Rectal smooth muscle tissue (tissue), 1 donor: ENCODE measurements at regions not wholly inside any gene's neighbourhood (a gene's known extent, or its start where the extent isn't known, plus 50 kb on each side); places are given as distances from the start of the nearest gene placed in this dataset.

ENCODE experiments used
- H3K27ac ChIP-seq: one replicate; pipeline ENCODE4 v1.7.0; 2013; ENCODE audit warnings: low read depth, low read length, inconsistent platforms
- H3K27me3 ChIP-seq: one replicate; pipeline ENCODE4 v1.7.0; 2013; ENCODE audit warnings: low read length; ENCODE audit not compliant: control insufficient read depth, insufficient read depth
- H3K36me3 ChIP-seq: one replicate; pipeline ENCODE4 v1.7.0; 2013; ENCODE audit warnings: low read length; ENCODE audit not compliant: control insufficient read depth, insufficient read depth
- H3K4me1 ChIP-seq: one replicate; pipeline ENCODE4 v1.7.0; 2013; ENCODE audit warnings: low read length; ENCODE audit not compliant: control insufficient read depth, insufficient read depth
- H3K4me3 ChIP-seq: one replicate; pipeline ENCODE4 v1.7.0; 2013; ENCODE audit warnings: low read length
- H3K9ac ChIP-seq: one replicate; pipeline ENCODE4 v1.7.0; 2013; ENCODE audit warnings: low read length

GRCh38 chr6:122072014-122072647 lies 327.3 kb upstream of the HSF2 start:
- Histone ChIP-seq H3K9ac (no peak overlapping the region), H3K4me3 (no peak overlapping the region), H3K27ac (no peak overlapping the region), H3K4me1 (no peaks in the 10 kb centered on the region), H3K36me3 (no peaks in the 10 kb centered on the region), H3K27me3 (no peaks in the 10 kb centered on the region)

GRCh38 chr6:122075084-122075838 lies 324.2 kb upstream of the HSF2 start:
- H3K27me3 ChIP-seq = no peaks in the 10 kb centered on the region
- no peaks in the 10 kb centered on the region for H3K4me1 ChIP-seq
- H3K4me3 ChIP-seq = no peak overlapping the region
- no peaks in the 10 kb centered on the region for H3K36me3 ChIP-seq
- H3K9ac ChIP-seq = no peak overlapping the region
- no peak overlapping the region for H3K27ac ChIP-seq

- no peaks in the 10 kb centered on the region for H3K4me1 ChIP-seq
- no peak overlapping the region for H3K9ac ChIP-seq
- no peaks in the 10 kb centered on the region for H3K27me3 ChIP-seq
- H3K27ac ChIP-seq = no peak overlapping the region
- no peak overlapping the region for H3K4me3 ChIP-seq
- no peaks in the 10 kb centered on the region for H3K36me3 ChIP-seq
These were observed 323.5 kb upstream of the HSF2 start for GRCh38 chr6:122075917-122076316.

GRCh38 chr6:122077603-122078002 lies 321.8 kb upstream of the HSF2 start:
- Histone ChIP-seq H3K36me3 (no peaks in the 10 kb centered on the region), H3K9ac (no peak overlapping the region), H3K4me1 (no peaks in the 10 kb centered on the region), H3K27ac (no peak overlapping the region), H3K4me3 (no peak overlapping the region), H3K27me3 (no peaks in the 10 kb centered on the region)

GRCh38 chr6:122078481-122078880 lies 321.0 kb upstream of the HSF2 start:
- no peaks in the 10 kb centered on the region for H3K27me3 ChIP-seq
- no peak overlapping the region for H3K27ac ChIP-seq
- no peaks in the 10 kb centered on the region for H3K36me3 ChIP-seq
- no peak overlapping the region for H3K4me3 ChIP-seq
- H3K9ac ChIP-seq = no peak overlapping the region
- no peaks in the 10 kb centered on the region for H3K4me1 ChIP-seq

GRCh38 chr6:122079916-122080315 lies 319.5 kb upstream of the HSF2 start:
- Histone ChIP-seq H3K27ac (no peak overlapping the region), H3K36me3 (no peaks in the 10 kb centered on the region), H3K4me1 (no peaks in the 10 kb centered on the region), H3K9ac (no peak overlapping the region), H3K27me3 (no peaks in the 10 kb centered on the region), H3K4me3 (no peak overlapping the region)

- H3K4me1 ChIP-seq = no peaks in the 10 kb centered on the region
- no peak overlapping the region for H3K4me3 ChIP-seq
- H3K27ac ChIP-seq = no peak overlapping the region
- H3K9ac ChIP-seq = no peak overlapping the region
- H3K36me3 ChIP-seq = no peaks in the 10 kb centered on the region
- H3K27me3 ChIP-seq = no peaks in the 10 kb centered on the region
These were observed 317.5 kb upstream of the HSF2 start for GRCh38 chr6:122081921-122082320.

GRCh38 chr6:122082370-122082769 lies 317.1 kb upstream of the HSF2 start:
- Histone ChIP-seq H3K4me3 (no peak overlapping the region), H3K9ac (no peak overlapping the region), H3K36me3 (no peaks in the 10 kb centered on the region), H3K4me1 (no peaks in the 10 kb centered on the region), H3K27me3 (no peaks in the 10 kb centered on the region), H3K27ac (no peak overlapping the region)

- no peak overlapping the region for H3K4me3 ChIP-seq
- H3K9ac ChIP-seq = no peak overlapping the region
- no peak overlapping the region for H3K27ac ChIP-seq
- no peaks in the 10 kb centered on the region for H3K36me3 ChIP-seq
- no peaks in the 10 kb centered on the region for H3K4me1 ChIP-seq
- H3K27me3 ChIP-seq = no peaks in the 10 kb centered on the region
These were observed 307.1 kb upstream of the HSF2 start for GRCh38 chr6:122092366-122092765.

- Histone ChIP-seq H3K27ac (no peak overlapping the region), H3K27me3 (no peaks in the 10 kb centered on the region), H3K4me1 (no peaks in the 10 kb centered on the region), H3K4me3 (no peak overlapping the region), H3K9ac (no peak overlapping the region), H3K36me3 (no peaks in the 10 kb centered on the region)
These were observed 301.2 kb upstream of the HSF2 start for GRCh38 chr6:122098201-122098678.

- no peaks in the 10 kb centered on the region for H3K4me1 ChIP-seq
- no peaks in the 10 kb centered on the region for H3K27me3 ChIP-seq
- no peak overlapping the region for H3K27ac ChIP-seq
- no peak overlapping the region for H3K4me3 ChIP-seq
- H3K9ac ChIP-seq = no peak overlapping the region
- no peaks in the 10 kb centered on the region for H3K36me3 ChIP-seq
These were observed 297.4 kb upstream of the HSF2 start for GRCh38 chr6:122102026-122102425.

GRCh38 chr6:122107256-122107852 lies 292.1 kb upstream of the HSF2 start:
- Histone ChIP-seq H3K4me3 (no peak overlapping the region), H3K36me3 (no peaks in the 10 kb centered on the region), H3K9ac (no peak overlapping the region), H3K4me1 (no peaks in the 10 kb centered on the region), H3K27ac (no peak overlapping the region), H3K27me3 (no peaks in the 10 kb centered on the region)
